ENCODE measurements at regions not wholly inside any gene's neighbourhood (a gene's known extent, or its start where the extent isn't known, plus 50 kb on each side); places are given as distances from the start of the nearest gene placed in this dataset.

GRCh38 chr11:92720385-92720784 is 249.1 kb upstream of the MTNR1B start:
- no peak for TF ChIP-seq CTCF (conservative IDR thresholded peaks at IDR 0.05 in 1 of 2, IDR thresholded peaks at IDR 0.05 in 1 of 2; ENCODE audit: low read depth in 1 of 2, low read length in 2 of 2)
- TF ChIP-seq EZH2 (IDR thresholded peaks at IDR 0.05; ENCODE audit: low read length, missing control alignments): no peak
- DNase-seq (ENCODE audit: low read depth in 2 of 2): no peak
- H3K79me2 ChIP-seq (ENCODE audit: control insufficient read depth, insufficient read depth, low read length): no peaks in the 10 kb centered on the region
- no peaks in the 10 kb centered on the region for H3K4me1 ChIP-seq (ENCODE audit: control insufficient read depth, extremely low read depth, insufficient read depth, low read length)
- H3K4me3 ChIP-seq (replicated peaks in 1 of 4; ENCODE audit: control extremely low read depth in 1 of 4, insufficient read depth in 1 of 4, low read depth in 3 of 4, low read length in 4 of 4): no peak overlapping the region
- H3K27me3 ChIP-seq (ENCODE audit: control insufficient read depth, insufficient read depth, low read length): no peaks in the 10 kb centered on the region
- H4K20me1 ChIP-seq (ENCODE audit: control insufficient read depth, extremely low read depth, insufficient read depth, low read length): no peaks in the 10 kb centered on the region
- H3K9ac ChIP-seq (ENCODE audit: insufficient read depth, low read length): no peak overlapping the region
- no peak overlapping the region for H3K27ac ChIP-seq (ENCODE audit: insufficient read depth, low read length)
- no peaks in the 10 kb centered on the region for H3K9me3 ChIP-seq (ENCODE audit: control insufficient read depth, insufficient read depth, low read depth, low read length)
- H3K36me3 ChIP-seq (ENCODE audit: control insufficient read depth, insufficient read depth, low read length): no peaks in the 10 kb centered on the region
- H3K4me2 ChIP-seq (ENCODE audit: extremely low read depth, insufficient read depth, low read length): no peak overlapping the region
- H2AFZ ChIP-seq (ENCODE audit: low read length): no peak overlapping the region

- TF ChIP-seq EZH2 (IDR thresholded peaks at IDR 0.05; ENCODE audit: low read length, missing control alignments) (no peak), CTCF (conservative IDR thresholded peaks at IDR 0.05 in 1 of 2, IDR thresholded peaks at IDR 0.05 in 1 of 2; ENCODE audit: low read depth in 1 of 2, low read length in 2 of 2) (no peak)
- no peak overlapping the region for H2AFZ ChIP-seq (ENCODE audit: low read length)
- H3K4me1 ChIP-seq (ENCODE audit: control insufficient read depth, extremely low read depth, insufficient read depth, low read length): no peaks in the 10 kb centered on the region
- H3K27ac ChIP-seq (ENCODE audit: insufficient read depth, low read length): no peak overlapping the region
- H4K20me1 ChIP-seq (ENCODE audit: control insufficient read depth, extremely low read depth, insufficient read depth, low read length): no peaks in the 10 kb centered on the region
- no peaks in the 10 kb centered on the region for H3K79me2 ChIP-seq (ENCODE audit: control insufficient read depth, insufficient read depth, low read length)
- H3K4me3 ChIP-seq (replicated peaks in 1 of 4; ENCODE audit: control extremely low read depth in 1 of 4, insufficient read depth in 1 of 4, low read depth in 3 of 4, low read length in 4 of 4): no peak overlapping the region
- DNase-seq (ENCODE audit: low read depth in 2 of 2): no peak
- H3K9me3 ChIP-seq (ENCODE audit: control insufficient read depth, insufficient read depth, low read depth, low read length): no peaks in the 10 kb centered on the region
- no peaks in the 10 kb centered on the region for H3K27me3 ChIP-seq (ENCODE audit: control insufficient read depth, insufficient read depth, low read length)
- no peaks in the 10 kb centered on the region for H3K36me3 ChIP-seq (ENCODE audit: control insufficient read depth, insufficient read depth, low read length)
- H3K9ac ChIP-seq (ENCODE audit: insufficient read depth, low read length): no peak overlapping the region
- no peak overlapping the region for H3K4me2 ChIP-seq (ENCODE audit: extremely low read depth, insufficient read depth, low read length)
Measured at GRCh38 chr11:92725352-92725751, 244.1 kb upstream of the MTNR1B start.

GRCh38 chr11:92727123-92727522 is 242.3 kb upstream of the MTNR1B start:
- no peaks in the 10 kb centered on the region for H3K36me3 ChIP-seq (ENCODE audit: control insufficient read depth, insufficient read depth, low read length)
- no peaks in the 10 kb centered on the region for H3K9me3 ChIP-seq (ENCODE audit: control insufficient read depth, insufficient read depth, low read depth, low read length)
- no peak overlapping the region for H3K9ac ChIP-seq (ENCODE audit: insufficient read depth, low read length)
- TF ChIP-seq CTCF (conservative IDR thresholded peaks at IDR 0.05 in 1 of 2, IDR thresholded peaks at IDR 0.05 in 1 of 2; ENCODE audit: low read depth in 1 of 2, low read length in 2 of 2): no peak
- TF ChIP-seq EZH2 (IDR thresholded peaks at IDR 0.05; ENCODE audit: low read length, missing control alignments): no peak
- no peak overlapping the region for H2AFZ ChIP-seq (ENCODE audit: low read length)
- no peak overlapping the region for H3K27ac ChIP-seq (ENCODE audit: insufficient read depth, low read length)
- no peak overlapping the region for H3K4me3 ChIP-seq (replicated peaks in 1 of 4; ENCODE audit: control extremely low read depth in 1 of 4, insufficient read depth in 1 of 4, low read depth in 3 of 4, low read length in 4 of 4)
- no peak for DNase-seq (ENCODE audit: low read depth in 2 of 2)
- no peaks in the 10 kb centered on the region for H4K20me1 ChIP-seq (ENCODE audit: control insufficient read depth, extremely low read depth, insufficient read depth, low read length)
- no peaks in the 10 kb centered on the region for H3K4me1 ChIP-seq (ENCODE audit: control insufficient read depth, extremely low read depth, insufficient read depth, low read length)
- H3K79me2 ChIP-seq (ENCODE audit: control insufficient read depth, insufficient read depth, low read length): no peaks in the 10 kb centered on the region
- H3K27me3 ChIP-seq (ENCODE audit: control insufficient read depth, insufficient read depth, low read length): no peaks in the 10 kb centered on the region
- H3K4me2 ChIP-seq (ENCODE audit: extremely low read depth, insufficient read depth, low read length): no peak overlapping the region
